ENCODE measurements at regions not wholly inside any gene's neighbourhood (a gene's known extent, or its start where the extent isn't known, plus 50 kb on each side); places are given as distances from the start of the nearest gene placed in this dataset.
"Not testable (repeated sequence)": the region's sequence is repeated elsewhere in the genome, so short reads cannot be mapped to it uniquely, and the experiment has no call there.

- TF ChIP-seq CTCF (IDR thresholded peaks at IDR 0.05; ENCODE audit: borderline replicate concordance, extremely low read depth, low read length, poor library complexity, severe bottlenecking); EZH2 (IDR thresholded peaks at IDR 0.05; ENCODE audit: borderline replicate concordance, low read depth, low read length, severe bottlenecking): not testable (repeated sequence)
Measured at GRCh38 chr17:22204076-22204475, 511.8 kb downstream of the KCNJ18 start.
